ENCODE measurements at regions not wholly inside any gene's neighbourhood (a gene's known extent, or its start where the extent isn't known, plus 50 kb on each side); places are given as distances from the start of the nearest gene placed in this dataset.

DNA sequence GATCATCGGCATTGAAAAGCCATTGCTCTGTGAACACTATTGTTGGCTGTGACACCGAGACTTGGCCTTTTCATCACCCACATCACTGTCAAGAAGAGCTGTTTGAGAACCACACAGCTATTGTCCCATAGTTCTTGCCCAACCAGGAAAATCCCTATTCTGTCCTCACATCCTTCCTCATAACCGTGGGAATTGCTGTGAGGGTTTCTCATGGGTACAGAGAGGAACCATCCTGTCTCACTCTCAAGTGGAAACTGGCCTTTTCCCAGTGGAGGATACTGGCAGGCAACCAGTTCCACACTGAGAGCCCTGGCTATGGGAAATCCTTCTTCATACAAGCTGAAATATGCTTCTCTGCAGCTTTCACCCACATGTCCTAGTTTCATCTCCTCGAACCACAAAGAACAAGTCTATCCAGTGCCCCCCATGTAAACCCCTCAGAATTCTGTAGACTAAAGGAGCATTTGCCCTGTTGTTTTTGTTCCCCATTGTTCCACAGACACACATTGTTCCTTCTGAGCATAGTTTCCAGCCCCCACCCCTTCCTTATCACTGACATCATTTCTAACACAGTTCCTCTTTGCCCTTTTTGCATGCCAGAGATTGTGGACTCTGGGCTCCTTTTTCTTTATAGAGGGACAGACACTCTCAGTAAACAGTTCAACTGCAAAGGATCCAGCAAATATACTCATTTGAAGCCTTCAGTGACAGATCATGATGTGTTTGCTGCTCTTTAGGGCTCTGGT is 57.8 kb upstream of the C5orf46 start:
- no peak for DNase-seq (ENCODE audit: low spot score)

DNA sequence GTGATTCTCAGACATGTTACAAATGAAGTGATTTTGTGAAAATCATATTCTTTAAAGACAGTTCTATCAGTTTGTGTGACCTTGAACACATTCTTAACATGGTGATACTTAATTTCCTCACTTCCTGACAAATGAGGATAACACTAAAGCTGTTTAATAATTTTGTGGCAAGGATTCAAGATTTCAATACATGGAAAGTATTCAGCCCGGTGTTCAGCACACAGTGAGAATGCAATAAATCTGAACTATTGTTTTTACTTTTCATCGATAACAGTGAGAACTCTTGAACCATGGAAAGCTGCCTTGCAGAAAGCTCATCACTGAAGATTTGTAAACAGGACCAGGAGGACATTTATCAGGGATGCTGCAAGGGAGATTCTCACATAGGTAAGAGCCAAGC is 57.1 kb upstream of the C5orf46 start:
- no peak for DNase-seq (ENCODE audit: low spot score)

DNA sequence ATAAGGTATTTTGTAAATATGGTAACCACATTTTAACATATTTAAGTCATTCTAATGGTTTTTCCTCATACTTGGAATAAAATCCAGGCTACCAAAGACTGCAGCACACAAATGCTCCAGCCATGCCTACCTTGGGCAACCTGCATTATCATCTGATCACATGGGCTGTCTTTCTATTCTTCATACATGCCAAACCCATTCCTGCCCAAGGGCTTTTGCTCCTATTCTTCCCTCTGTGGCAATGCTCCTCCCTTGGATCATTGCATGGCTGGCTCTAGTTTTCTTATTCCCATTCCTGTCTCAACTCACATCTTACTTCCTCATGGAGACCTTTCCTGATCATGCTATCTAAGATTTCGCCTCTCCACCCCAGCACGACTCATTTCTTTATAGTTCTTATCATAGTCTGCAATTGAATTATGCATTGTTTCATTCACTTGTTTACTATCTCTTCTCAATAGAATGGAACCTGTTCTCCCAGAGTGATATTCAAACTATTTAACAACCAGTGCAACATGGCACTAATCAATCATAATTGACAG is 54.9 kb upstream of the C5orf46 start:
- DNase-seq (ENCODE audit: low spot score) = no peak

DNA sequence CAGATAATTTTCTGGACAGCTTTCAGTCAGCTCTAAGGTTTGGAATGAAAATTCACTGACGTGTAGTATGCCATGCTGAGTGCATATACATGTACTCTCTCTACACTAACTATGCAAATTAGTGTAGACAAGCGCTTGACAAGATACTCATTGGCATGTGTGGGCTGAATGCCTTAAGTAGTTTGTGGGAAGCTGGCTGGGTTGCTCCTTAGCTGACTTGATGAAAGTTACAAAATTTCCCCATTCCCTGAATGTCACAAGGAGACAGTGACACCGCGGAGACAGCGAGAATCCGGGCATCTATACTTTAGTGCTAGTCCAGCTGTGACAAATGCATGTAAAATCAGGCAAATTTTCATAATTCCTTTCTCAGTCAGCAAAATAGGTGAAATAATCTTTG is 51.6 kb upstream of the C5orf46 start:
- no peak for DNase-seq (ENCODE audit: low spot score)

GRCh38 chr5:147956842-147957223 is 50.5 kb upstream of the C5orf46 start:
- DNase-seq (ENCODE audit: low spot score) = no peak

- DNase-seq (ENCODE audit: low spot score) = no peak
Observed at GRCh38 chr5:147956064-147956841, 49.9 kb upstream of the C5orf46 start.

Data from HuH-7.5 (cell line).